ENCODE measurements at regions not wholly inside any gene's neighbourhood (a gene's known extent, or its start where the extent isn't known, plus 50 kb on each side); places are given as distances from the start of the nearest gene placed in this dataset.

DNA sequence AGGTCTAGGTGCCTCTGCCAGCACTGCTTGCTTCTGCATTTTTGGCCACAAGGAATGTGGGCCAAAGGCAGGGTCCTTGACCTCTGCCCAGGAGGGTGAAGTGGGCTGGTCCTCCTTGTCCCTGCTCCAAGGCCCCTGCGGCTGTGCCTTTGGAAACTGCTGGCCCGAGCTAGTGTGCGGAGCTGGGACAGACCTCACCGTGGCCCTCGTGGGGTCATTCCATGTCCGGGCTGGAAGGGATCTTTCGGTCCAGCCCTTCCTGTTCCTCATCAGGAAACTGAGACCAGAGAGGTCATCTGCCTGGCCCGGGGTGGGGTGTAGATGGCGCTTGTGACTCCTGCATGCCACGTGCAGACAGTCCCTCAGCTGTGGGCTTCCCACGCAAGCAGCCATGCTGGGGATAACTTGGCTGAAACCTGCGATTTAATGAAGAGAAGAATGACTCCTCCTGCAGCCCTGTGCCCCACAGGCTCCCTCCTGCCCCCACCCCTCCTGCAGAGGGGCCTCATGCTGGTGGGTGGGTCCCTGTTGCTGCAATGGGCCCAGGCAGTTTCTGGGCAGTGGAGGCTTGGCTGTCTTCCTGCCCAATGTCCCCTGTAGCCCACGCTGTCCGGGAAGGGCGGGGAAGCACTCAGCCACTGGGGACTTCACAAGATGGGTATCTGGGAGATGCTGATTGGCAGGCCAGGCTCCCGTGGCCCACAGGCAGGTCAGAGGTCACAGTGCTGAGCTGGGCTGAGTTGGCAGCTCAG is 245.2 kb downstream of the SEC14L1 start:
- TF ChIP-seq, protein P1, sequence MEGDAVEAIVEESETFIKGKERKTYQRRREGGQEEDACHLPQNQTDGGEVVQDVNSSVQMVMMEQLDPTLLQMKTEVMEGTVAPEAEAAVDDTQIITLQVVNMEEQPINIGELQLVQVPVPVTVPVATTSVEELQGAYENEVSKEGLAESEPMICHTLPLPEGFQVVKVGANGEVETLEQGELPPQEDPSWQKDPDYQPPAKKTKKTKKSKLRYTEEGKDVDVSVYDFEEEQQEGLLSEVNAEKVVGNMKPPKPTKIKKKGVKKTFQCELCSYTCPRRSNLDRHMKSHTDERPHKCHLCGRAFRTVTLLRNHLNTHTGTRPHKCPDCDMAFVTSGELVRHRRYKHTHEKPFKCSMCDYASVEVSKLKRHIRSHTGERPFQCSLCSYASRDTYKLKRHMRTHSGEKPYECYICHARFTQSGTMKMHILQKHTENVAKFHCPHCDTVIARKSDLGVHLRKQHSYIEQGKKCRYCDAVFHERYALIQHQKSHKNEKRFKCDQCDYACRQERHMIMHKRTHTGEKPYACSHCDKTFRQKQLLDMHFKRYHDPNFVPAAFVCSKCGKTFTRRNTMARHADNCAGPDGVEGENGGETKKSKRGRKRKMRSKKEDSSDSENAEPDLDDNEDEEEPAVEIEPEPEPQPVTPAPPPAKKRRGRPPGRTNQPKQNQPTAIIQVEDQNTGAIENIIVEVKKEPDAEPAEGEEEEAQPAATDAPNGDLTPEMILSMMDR (IDR thresholded peaks at IDR 0.05; ENCODE audit: control extremely low read depth in 1 of 3, insufficient read depth in 1 of 3, low read depth in 1 of 3, low read length in 3 of 3), result no peak
- TF ChIP-seq EZH2 (IDR thresholded peaks at IDR 0.05; ENCODE audit: low read depth, low read length, severe bottlenecking), result no peak
- TF ChIP-seq CHD1 (IDR thresholded peaks at IDR 0.05; ENCODE audit: low read depth, low read length), result no peak
- no peak for TF ChIP-seq SRF (IDR thresholded peaks at IDR 0.05; ENCODE audit: low read depth, low read length)
- TF ChIP-seq SUZ12 (IDR thresholded peaks at IDR 0.05; ENCODE audit: low read length), result no peak
- no peak for TF ChIP-seq ZNF274 (IDR thresholded peaks at IDR 0.05; ENCODE audit: borderline replicate concordance, extremely low read depth, low read length)
- TF ChIP-seq TCF12 (IDR thresholded peaks at IDR 0.05; ENCODE audit: low read depth, low read length), result no peak
- no peak for TF ChIP-seq SIN3A (conservative IDR thresholded peaks at IDR 0.05 in 1 of 2, IDR thresholded peaks at IDR 0.05 in 1 of 2; ENCODE audit: low read depth in 1 of 2, low read length in 2 of 2)
